Loucy (cell line): ENCODE measurements at regions not wholly inside any gene's neighbourhood (a gene's known extent, or its start where the extent isn't known, plus 50 kb on each side); places are given as distances from the start of the nearest gene placed in this dataset.

Experiments used
- H2AFZ ChIP-seq: fragments of 200-600 bp; sonication (generic); 2 replicates; pipeline ENCODE4 v1.6.0; 2016; ENCODE audit warnings: antibody characterized with exemption, mild to moderate bottlenecking, low read length, moderate library complexity
- H3F3A ChIP-seq: fragments of 200-600 bp; 2 replicates; pipeline ENCODE4 v1.6.0; 2016; ENCODE audit warnings: antibody characterized with exemption, low read depth, mild to moderate bottlenecking
- H3K27me3 ChIP-seq: fragments of 200-600 bp; sonication (generic); 2 replicates; pipeline ENCODE4 v1.6.1; 2014; ENCODE audit warnings: low read length, mild to moderate bottlenecking; ENCODE audit not compliant: insufficient read depth, poor library complexity, severe bottlenecking
- H3K36me3 ChIP-seq: fragments of 200-600 bp; sonication (generic); 2 replicates; pipeline ENCODE4 v1.6.1; 2016; ENCODE audit warnings: low read length; ENCODE audit not compliant: insufficient read depth
- H3K4me1 ChIP-seq: fragments of 200-600 bp; sonication (generic); 2 replicates; pipeline ENCODE4 v1.5.1; 2014; ENCODE audit warnings: low read length, mild to moderate bottlenecking; ENCODE audit not compliant: insufficient read depth, poor library complexity, severe bottlenecking
- H3K4me2 ChIP-seq: fragments of 200-600 bp; sonication (generic); 2 replicates; pipeline ENCODE4 v1.6.0; 2014; ENCODE audit warnings: antibody characterized with exemption, low read length, low read depth, mild to moderate bottlenecking; ENCODE audit not compliant: poor library complexity, severe bottlenecking
- H3K4me3 ChIP-seq: fragments of 200-600 bp; sonication (generic); 2 replicates; pipeline ENCODE4 v1.5.1; 2014; ENCODE audit warnings: low read length, mild to moderate bottlenecking, mixed read lengths; ENCODE audit not compliant: poor library complexity, severe bottlenecking
- H3K79me2 ChIP-seq: fragments of 200-600 bp; sonication (generic); 2 replicates; pipeline ENCODE4 v1.6.1; 2014; ENCODE audit warnings: low read length; ENCODE audit not compliant: insufficient read depth
- H3K9ac ChIP-seq: fragments of 200-600 bp; sonication (generic); 2 replicates; pipeline ENCODE4 v1.6.0; 2014; ENCODE audit warnings: mild to moderate bottlenecking, low read depth, low read length, moderate library complexity; ENCODE audit not compliant: poor library complexity, severe bottlenecking
- H3K9me2 ChIP-seq: fragments of 200-600 bp; sonication (generic); replicated peaks from 2 replicates; pipeline ENCODE4 v1.6.1; 2016; ENCODE audit warnings: low read depth, low read length, mixed read lengths
- H3K9me3 ChIP-seq: fragments of 200-600 bp; sonication (generic); 2 replicates; pipeline ENCODE4 v1.6.1; 2014; ENCODE audit warnings: mild to moderate bottlenecking, antibody characterized with exemption, low read length, low read depth; ENCODE audit not compliant: insufficient read depth
- H4K20me1 ChIP-seq: fragments of 200-600 bp; sonication (generic); 2 replicates; pipeline ENCODE4 v1.6.0; 2014; ENCODE audit warnings: antibody characterized with exemption, low read length, mild to moderate bottlenecking; ENCODE audit not compliant: insufficient read depth, poor library complexity, severe bottlenecking
- EZH2phosphoT487 ChIP-seq: fragments of 200-600 bp; IDR thresholded peaks from 2 replicates; pipeline ENCODE4 v1.6.1; 2018; ENCODE audit warnings: antibody characterized with exemption, mild to moderate bottlenecking, moderate library complexity, borderline replicate concordance
- TF ChIP-seq, protein P1 (sequence below): fragments of 200-600 bp; sonication (generic); conservative IDR thresholded peaks from 2 replicates; pipeline ENCODE4 v1.5.1; 2014; ENCODE audit warnings: mild to moderate bottlenecking, antibody characterized with exemption, low read length

DNA sequence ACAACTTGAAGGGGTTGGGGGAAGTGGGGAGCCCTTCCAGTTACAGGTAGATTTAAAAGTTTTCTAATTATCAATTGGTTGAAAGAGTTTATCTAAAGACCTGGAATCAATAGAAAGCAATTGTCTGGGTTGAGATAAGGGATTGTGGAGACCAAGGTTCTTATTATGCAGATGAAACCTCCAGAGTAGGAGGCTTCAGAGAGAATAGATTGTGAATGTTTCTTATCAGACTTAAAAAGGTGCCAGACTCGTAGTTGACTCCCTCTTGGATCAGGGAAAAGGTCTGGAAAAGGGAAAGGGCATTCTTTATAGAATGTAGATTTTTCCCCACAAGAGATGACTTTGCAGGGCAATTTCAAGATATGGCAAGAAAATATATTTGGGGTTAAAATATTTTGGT, 100.8 kb downstream of the GADD45G start:
- no peak overlapping the region for H2AFZ ChIP-seq
- no peaks in the 10 kb centered on the region for H4K20me1 ChIP-seq
- H3K27me3 ChIP-seq = no peaks in the 10 kb centered on the region
- no peak overlapping the region for H3K9ac ChIP-seq
- no peak overlapping the region for H3K4me3 ChIP-seq
- no peaks in the 10 kb centered on the region for H3K9me2 ChIP-seq
- H3K79me2 ChIP-seq = no peaks in the 10 kb centered on the region
- H3K36me3 ChIP-seq = no peaks in the 10 kb centered on the region
- H3K4me2 ChIP-seq = no peak overlapping the region
- H3K9me3 ChIP-seq = no peaks in the 10 kb centered on the region
- no peaks in the 10 kb centered on the region for H3F3A ChIP-seq
- no peak for TF ChIP-seq EZH2phosphoT487
- TF ChIP-seq, protein P1, sequence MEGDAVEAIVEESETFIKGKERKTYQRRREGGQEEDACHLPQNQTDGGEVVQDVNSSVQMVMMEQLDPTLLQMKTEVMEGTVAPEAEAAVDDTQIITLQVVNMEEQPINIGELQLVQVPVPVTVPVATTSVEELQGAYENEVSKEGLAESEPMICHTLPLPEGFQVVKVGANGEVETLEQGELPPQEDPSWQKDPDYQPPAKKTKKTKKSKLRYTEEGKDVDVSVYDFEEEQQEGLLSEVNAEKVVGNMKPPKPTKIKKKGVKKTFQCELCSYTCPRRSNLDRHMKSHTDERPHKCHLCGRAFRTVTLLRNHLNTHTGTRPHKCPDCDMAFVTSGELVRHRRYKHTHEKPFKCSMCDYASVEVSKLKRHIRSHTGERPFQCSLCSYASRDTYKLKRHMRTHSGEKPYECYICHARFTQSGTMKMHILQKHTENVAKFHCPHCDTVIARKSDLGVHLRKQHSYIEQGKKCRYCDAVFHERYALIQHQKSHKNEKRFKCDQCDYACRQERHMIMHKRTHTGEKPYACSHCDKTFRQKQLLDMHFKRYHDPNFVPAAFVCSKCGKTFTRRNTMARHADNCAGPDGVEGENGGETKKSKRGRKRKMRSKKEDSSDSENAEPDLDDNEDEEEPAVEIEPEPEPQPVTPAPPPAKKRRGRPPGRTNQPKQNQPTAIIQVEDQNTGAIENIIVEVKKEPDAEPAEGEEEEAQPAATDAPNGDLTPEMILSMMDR = no peak
- no peaks in the 10 kb centered on the region for H3K4me1 ChIP-seq

DNA sequence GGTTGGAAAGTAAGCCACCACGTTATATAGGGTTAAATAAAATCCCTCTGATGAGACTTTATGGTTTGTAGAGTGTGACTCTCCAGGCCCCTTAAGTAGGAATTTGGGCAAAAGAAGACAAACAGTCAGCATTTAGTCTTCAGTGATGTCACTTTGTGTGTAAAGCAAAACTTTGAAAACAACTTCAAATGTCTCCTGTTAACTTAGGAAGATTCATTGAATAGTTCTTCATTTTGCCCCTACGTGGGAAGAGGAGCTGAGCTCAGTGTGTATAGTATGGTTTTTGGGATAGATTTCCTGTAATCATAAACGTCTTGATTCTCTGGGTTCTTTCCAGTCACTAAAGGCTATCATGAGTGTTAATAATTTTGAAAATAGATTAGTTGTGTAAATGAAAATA, 101.3 kb downstream of the GADD45G start:
- no peaks in the 10 kb centered on the region for H4K20me1 ChIP-seq
- H3K27me3 ChIP-seq = no peaks in the 10 kb centered on the region
- no peaks in the 10 kb centered on the region for H3K9me3 ChIP-seq
- H3K9me2 ChIP-seq = no peaks in the 10 kb centered on the region
- no peak overlapping the region for H3K4me2 ChIP-seq
- H3K36me3 ChIP-seq = no peaks in the 10 kb centered on the region
- H2AFZ ChIP-seq = no peak overlapping the region
- no peaks in the 10 kb centered on the region for H3F3A ChIP-seq
- no peak overlapping the region for H3K9ac ChIP-seq
- H3K4me3 ChIP-seq = no peak overlapping the region
- TF ChIP-seq, protein P1 = no peak
- no peak for TF ChIP-seq EZH2phosphoT487
- no peaks in the 10 kb centered on the region for H3K4me1 ChIP-seq
- no peaks in the 10 kb centered on the region for H3K79me2 ChIP-seq

DNA sequence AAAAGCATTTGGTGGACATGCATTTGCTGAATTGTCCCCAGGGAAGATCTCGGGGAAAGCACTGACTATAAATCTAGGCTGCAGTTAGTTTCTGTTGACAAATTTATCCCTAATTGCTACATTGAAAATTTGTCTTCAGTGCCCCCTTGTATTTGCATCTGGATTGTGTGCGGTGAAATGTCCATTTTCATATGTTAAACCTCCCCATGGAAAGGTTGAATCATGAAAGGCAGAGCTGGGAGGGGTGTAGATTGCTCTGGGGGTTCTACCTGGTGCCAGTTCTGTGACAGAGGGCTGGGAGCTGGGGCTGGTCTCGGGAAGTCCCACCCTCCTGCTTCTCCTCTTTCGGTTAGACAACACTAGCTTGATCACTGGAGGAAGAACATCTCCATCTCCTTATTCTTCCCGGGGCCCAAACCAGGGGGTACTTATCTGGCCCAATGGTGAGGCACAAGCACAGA, 101.9 kb downstream of the GADD45G start:
- H3K4me2 ChIP-seq = no peak overlapping the region

More for the DNA sequence above, 101.9 kb downstream of the GADD45G start:
- no peak overlapping the region for H3K9ac ChIP-seq
- no peaks in the 10 kb centered on the region for H3F3A ChIP-seq
- no peaks in the 10 kb centered on the region for H4K20me1 ChIP-seq
- no peaks in the 10 kb centered on the region for H3K27me3 ChIP-seq
- H3K9me3 ChIP-seq = no peaks in the 10 kb centered on the region
- H2AFZ ChIP-seq = no peak overlapping the region
- no peaks in the 10 kb centered on the region for H3K36me3 ChIP-seq
- no peaks in the 10 kb centered on the region for H3K9me2 ChIP-seq
- no peak overlapping the region for H3K4me3 ChIP-seq
- H3K79me2 ChIP-seq = no peaks in the 10 kb centered on the region
- TF ChIP-seq EZH2phosphoT487 = no peak
- TF ChIP-seq, protein P1 = no peak
- no peaks in the 10 kb centered on the region for H3K4me1 ChIP-seq
